ENCODE measurements at regions not wholly inside any gene's neighbourhood (a gene's known extent, or its start where the extent isn't known, plus 50 kb on each side); places are given as distances from the start of the nearest gene placed in this dataset.

DNA sequence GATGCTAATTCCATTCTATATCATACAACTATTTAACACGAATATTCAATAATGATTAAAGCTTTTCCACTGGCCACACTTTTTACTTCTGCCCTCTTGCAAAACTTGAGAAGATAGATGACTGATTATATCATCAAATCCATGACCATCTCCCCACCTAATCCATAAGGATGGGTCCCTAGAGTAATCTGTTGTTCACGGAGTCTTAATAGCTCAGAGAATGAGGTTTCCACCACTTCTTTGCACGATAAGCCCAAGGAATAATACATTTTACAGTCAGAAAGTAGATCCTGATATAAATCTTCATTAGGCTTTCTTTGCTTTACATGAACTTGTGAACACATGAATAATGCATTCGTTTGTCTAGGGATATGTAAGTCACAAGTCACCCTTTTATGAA is 527.2 kb downstream of the GALC start:
- DNase-seq (ENCODE audit: low read depth) = no peak
- TF ChIP-seq, protein P1, sequence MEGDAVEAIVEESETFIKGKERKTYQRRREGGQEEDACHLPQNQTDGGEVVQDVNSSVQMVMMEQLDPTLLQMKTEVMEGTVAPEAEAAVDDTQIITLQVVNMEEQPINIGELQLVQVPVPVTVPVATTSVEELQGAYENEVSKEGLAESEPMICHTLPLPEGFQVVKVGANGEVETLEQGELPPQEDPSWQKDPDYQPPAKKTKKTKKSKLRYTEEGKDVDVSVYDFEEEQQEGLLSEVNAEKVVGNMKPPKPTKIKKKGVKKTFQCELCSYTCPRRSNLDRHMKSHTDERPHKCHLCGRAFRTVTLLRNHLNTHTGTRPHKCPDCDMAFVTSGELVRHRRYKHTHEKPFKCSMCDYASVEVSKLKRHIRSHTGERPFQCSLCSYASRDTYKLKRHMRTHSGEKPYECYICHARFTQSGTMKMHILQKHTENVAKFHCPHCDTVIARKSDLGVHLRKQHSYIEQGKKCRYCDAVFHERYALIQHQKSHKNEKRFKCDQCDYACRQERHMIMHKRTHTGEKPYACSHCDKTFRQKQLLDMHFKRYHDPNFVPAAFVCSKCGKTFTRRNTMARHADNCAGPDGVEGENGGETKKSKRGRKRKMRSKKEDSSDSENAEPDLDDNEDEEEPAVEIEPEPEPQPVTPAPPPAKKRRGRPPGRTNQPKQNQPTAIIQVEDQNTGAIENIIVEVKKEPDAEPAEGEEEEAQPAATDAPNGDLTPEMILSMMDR (conservative IDR thresholded peaks at IDR 0.05; ENCODE audit: low read depth, low read length) = no peak
- no peak overlapping the region for H3K4me3 ChIP-seq (ENCODE audit: low read depth, low read length)

DNA sequence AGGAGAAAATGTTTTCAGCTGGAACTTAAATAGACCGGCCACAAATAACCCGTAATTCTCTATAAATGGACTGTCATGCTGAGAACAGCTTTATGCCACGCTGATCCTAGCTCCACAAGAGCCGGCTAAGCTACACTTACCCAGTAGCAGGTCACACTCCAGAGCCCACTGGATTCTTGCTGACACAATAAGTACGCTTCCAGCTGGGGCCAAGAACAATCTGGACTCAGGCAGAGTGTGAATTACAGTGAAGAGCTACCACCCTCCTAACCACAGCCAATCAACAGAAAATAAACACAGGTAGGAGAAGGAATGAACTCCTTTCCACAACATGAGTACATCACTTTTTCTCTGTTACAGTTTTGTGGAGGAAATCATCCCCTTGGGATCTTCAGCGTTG is 531.3 kb downstream of the GALC start:
- TF ChIP-seq, protein P1 (conservative IDR thresholded peaks at IDR 0.05; ENCODE audit: low read depth, low read length) = no peak
- no peak overlapping the region for H3K4me3 ChIP-seq (ENCODE audit: low read depth, low read length)
- DNase-seq (ENCODE audit: low read depth) = no peak

DNA sequence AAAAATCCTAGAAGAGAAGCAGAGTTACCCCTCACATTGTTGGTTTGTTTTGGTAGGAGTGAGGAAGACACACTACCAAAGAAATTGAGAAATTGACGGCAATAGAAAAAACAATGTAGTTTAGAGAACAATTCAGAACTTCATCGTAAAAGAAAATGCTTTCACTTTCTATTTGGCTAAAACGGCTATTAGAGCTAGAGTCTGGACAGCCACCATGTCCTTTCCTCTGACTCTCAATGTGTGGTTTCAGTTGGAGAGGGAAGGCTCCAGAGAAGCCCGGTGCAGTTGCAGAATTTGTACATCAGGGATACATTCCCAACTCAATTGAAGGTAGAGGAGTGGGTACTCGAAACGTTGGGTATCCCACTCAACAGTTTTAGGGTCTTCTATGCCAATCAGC is 535.3 kb downstream of the GALC start:
- TF ChIP-seq, protein P1 (conservative IDR thresholded peaks at IDR 0.05; ENCODE audit: low read depth, low read length) = no peak
- H3K4me3 ChIP-seq (ENCODE audit: low read depth, low read length) = no peak overlapping the region
- DNase-seq (ENCODE audit: low read depth) = no peak

DNA sequence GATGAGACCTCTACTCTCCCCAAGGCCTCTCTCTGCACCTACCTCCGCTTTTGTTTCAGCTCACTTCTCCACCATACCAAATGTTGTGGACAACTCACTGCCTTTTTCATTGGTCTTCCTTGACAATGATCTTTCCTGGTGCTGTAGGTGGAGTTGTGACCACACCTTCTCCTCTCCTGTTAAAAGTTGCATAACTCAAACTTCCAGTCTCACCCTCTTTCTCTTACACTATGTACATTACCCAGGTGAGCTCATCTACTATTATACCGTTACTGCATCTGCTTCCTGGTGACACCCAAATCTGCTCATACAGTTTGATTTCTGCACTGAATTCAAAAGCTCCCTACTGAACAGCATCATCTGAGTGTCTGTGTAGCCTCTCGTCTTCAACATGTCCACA is 542.8 kb downstream of the GALC start:
- TF ChIP-seq, protein P1 (conservative IDR thresholded peaks at IDR 0.05; ENCODE audit: low read depth, low read length) = no peak
- no peak overlapping the region for H3K4me3 ChIP-seq (ENCODE audit: low read depth, low read length)
- no peak for DNase-seq (ENCODE audit: low read depth)

DNA sequence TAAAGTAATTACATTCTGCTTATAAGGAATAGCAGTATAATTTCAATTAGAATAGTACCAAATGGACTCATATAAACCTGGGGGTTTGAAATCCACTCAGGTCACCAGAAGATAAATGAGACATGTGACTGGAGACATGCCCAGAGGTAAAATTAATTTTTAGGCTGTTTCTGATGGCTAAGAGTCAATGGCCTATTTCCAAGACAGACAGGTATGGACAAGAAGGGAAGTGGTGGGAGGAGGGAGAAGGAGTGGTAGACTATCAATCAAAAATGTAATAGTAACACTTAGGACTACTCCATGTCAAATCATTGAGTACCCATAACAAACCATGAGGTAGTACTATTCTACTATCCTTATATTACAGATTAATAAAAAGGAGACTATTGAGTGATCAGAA is 544.0 kb downstream of the GALC start:
- TF ChIP-seq, protein P1 (conservative IDR thresholded peaks at IDR 0.05; ENCODE audit: low read depth, low read length) = no peak
- no peak for DNase-seq (ENCODE audit: low read depth)
- no peak overlapping the region for H3K4me3 ChIP-seq (ENCODE audit: low read depth, low read length)

DNA sequence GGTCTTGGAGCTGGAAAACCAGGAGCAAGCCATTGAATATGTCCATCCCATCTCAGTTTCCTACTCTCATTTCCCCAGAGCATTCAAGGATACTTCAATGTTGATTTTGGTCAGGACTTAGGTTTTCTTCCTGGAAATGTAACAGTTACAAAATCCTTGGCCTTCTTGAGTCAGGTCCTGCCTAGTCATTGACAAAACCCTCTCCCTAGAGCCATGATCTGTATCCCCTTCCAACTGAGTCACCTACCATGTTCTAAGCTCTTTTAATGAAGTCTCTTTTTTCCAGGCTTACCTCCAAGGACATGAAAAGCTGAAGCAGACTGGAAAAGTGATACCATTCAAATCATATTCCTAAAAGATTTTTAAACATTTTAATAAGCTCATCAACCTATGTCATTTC is 549.2 kb downstream of the GALC start:
- DNase-seq (ENCODE audit: low read depth) = no peak
- TF ChIP-seq, protein P1 (conservative IDR thresholded peaks at IDR 0.05; ENCODE audit: low read depth, low read length) = no peak
- H3K4me3 ChIP-seq (ENCODE audit: low read depth, low read length) = no peak overlapping the region

DNA sequence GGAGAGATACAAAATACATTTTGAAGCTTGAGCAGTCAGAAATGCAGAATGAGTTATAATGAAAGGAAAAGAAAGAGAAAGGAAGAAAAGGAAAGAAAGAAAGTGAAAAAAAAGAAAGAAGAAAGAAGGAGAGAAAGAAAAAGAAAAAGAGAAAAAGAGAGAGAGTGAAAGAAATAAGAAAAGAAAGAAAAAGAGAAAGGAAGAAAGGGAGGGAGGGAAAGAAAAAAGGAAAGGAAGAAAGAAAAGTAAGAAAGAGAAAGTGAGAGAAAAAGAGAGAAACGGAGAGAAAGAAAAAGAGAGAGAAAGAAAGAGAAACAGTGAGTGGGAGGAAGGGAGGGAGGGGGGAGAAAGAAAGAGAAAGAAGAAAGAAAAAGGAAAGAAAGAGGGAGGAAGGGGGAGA is 549.9 kb downstream of the GALC start:
- TF ChIP-seq, protein P1 (conservative IDR thresholded peaks at IDR 0.05; ENCODE audit: low read depth, low read length) = no peak
- DNase-seq (ENCODE audit: low read depth) = no peak
- no peak overlapping the region for H3K4me3 ChIP-seq (ENCODE audit: low read depth, low read length)
